Liver (tissue), 8 donors: ENCODE measurements at regions not wholly inside any gene's neighbourhood (a gene's known extent, or its start where the extent isn't known, plus 50 kb on each side); places are given as distances from the start of the nearest gene placed in this dataset.

Experiments
- DNase-seq: peaks from one replicate; pipeline ENCODE4 v3.0.0-alpha.2; 2017; ENCODE audit warnings: low spot score
- H3K27ac ChIP-seq, 2 donors: one replicate each; pipeline ENCODE4 v1.7.0; 2013; ENCODE audit warnings: inconsistent platforms in 2 of 2, low read length in 2 of 2, control low read depth in 1 of 2, low read depth in 1 of 2, mild to moderate bottlenecking in 1 of 2
- H3K27me3 ChIP-seq, 4 donors: one replicate each; pipeline versions ENCODE4 v1.6.1 to v1.7.0; 2013; ENCODE audit warnings: low read length in 3 of 4, inconsistent platforms in 1 of 4, mild to moderate bottlenecking in 1 of 4, moderate library complexity in 1 of 4; ENCODE audit not compliant: control insufficient read depth in 4 of 4, insufficient read depth in 4 of 4
- H3K36me3 ChIP-seq, 4 donors: one replicate each; pipeline versions ENCODE4 v1.6.1 to v1.7.0; 2013; ENCODE audit warnings: low read length in 3 of 4, mild to moderate bottlenecking in 3 of 4, low read depth in 1 of 4, moderate library complexity in 1 of 4; ENCODE audit not compliant: control insufficient read depth in 4 of 4, insufficient read depth in 3 of 4
- H3K4me1 ChIP-seq, 4 donors: one replicate each; pipeline versions ENCODE4 v1.6.1 to v1.7.0; 2013; ENCODE audit warnings: low read length in 3 of 4, mild to moderate bottlenecking in 3 of 4, moderate library complexity in 1 of 4; ENCODE audit not compliant: control insufficient read depth in 4 of 4, insufficient read depth in 4 of 4
- H3K4me3 ChIP-seq, 3 donors: one replicate each; pipeline versions ENCODE4 v1.6.1 to v1.7.0; 2013; ENCODE audit warnings: low read length in 3 of 3, control low read depth in 1 of 3, low read depth in 1 of 3, mild to moderate bottlenecking in 1 of 3
- H3K9ac ChIP-seq, 2 donors: one replicate each; pipeline ENCODE4 v1.7.0; 2013; ENCODE audit warnings: low read length in 2 of 2, mild to moderate bottlenecking in 2 of 2, moderate library complexity in 2 of 2, control low read depth in 1 of 2, low read depth in 1 of 2
- H3K9me3 ChIP-seq, 4 donors: one replicate each; pipeline versions ENCODE4 v1.6.1 to v1.7.0; 2013; ENCODE audit warnings: low read length in 3 of 4; ENCODE audit not compliant: control insufficient read depth in 4 of 4
- EGR1 ChIP-seq, 2 donors: IDR thresholded peaks; 2 replicates each; pipeline ENCODE4 v1.6.1; 2016 to 2018; ENCODE audit warnings: antibody characterized with exemption in 2 of 2, low read depth in 2 of 2
- FOXA1 ChIP-seq: IDR thresholded peaks from 2 replicates; pipeline ENCODE4 v1.6.1; 2016; ENCODE audit warnings: antibody characterized with exemption
- FOXA2 ChIP-seq: IDR thresholded peaks from 2 replicates; pipeline ENCODE4 v1.6.1; 2016; ENCODE audit warnings: antibody characterized with exemption
- HNF4A ChIP-seq, 2 donors: conservative IDR thresholded peaks; 2 replicates each; pipeline ENCODE4 v1.6.1; 2016; ENCODE audit warnings: antibody characterized with exemption in 2 of 2, mild to moderate bottlenecking in 2 of 2
- JUND ChIP-seq, 2 donors: IDR thresholded peaks; 2 replicates each; pipeline ENCODE4 v1.6.1; 2016; ENCODE audit warnings: antibody characterized with exemption in 2 of 2
- RAD21 ChIP-seq, 2 donors: IDR thresholded peaks; 2 replicates each; pipeline ENCODE4 v1.6.1; 2016; ENCODE audit warnings: antibody characterized with exemption in 2 of 2, mild to moderate bottlenecking in 2 of 2
- SP1 ChIP-seq: IDR thresholded peaks from 2 replicates; pipeline ENCODE4 v1.6.1; 2018; ENCODE audit warnings: antibody characterized with exemption, mild to moderate bottlenecking
- WGBS: extraction: QIAGEN DNeasy Blood & Tissue Kit; methylation state at CpG from one replicate; pipeline ENCODE4 v1.1.7; 2013; 5-methylcytosine and 5-hydroxymethylcytosine counted together
- TF ChIP-seq, protein P1 (sequence below): IDR thresholded peaks from 2 replicates; pipeline ENCODE4 v1.6.1; 2016; ENCODE audit warnings: antibody characterized with exemption
- TF ChIP-seq, protein P2 (sequence below): IDR thresholded peaks from 2 replicates; pipeline ENCODE4 v1.6.1; 2016; ENCODE audit warnings: antibody characterized with exemption
- TF ChIP-seq, protein P3 (sequence below): IDR thresholded peaks from 2 replicates; pipeline ENCODE4 v1.6.1; 2016; ENCODE audit warnings: antibody characterized with exemption
- TF ChIP-seq, protein P4 (sequence below): fragments of 150-350 bp; IDR thresholded peaks from 2 replicates; pipeline ENCODE4 v1.5.1; 2017; ENCODE audit warnings: improper control_type of control experiment, low read depth, low read length; ENCODE audit not compliant: missing input control
- donor health status: healthy.
- donor health status: healthy.
- donor health status: healthy.
- donor health status: healthy.
- donor health status: healthy.

DNA sequence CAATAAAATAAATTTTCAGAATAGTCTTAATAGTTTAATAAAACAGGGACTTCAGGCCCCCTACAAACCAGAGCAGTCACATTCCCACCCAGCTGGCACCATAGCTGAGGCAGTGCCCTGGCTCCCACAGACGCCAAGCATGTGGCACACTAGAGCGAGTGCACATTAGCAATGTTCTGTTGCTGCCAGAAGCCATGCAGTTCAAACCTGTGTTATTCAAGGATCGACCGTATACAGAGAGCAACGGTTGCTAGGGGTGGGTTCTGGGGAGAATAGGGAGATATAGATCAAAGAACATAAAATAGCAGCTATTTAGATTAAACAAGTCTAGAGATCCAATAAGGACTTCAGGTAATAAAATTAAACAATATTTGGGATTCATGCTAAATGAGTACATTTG lies 419.3 kb upstream of the KLHL1 start:
- no peak for DNase-seq
- H3K4me3 ChIP-seq: no peak overlapping the region
- WGBS: 82% methylated on average over 5 of the region's 5 CpGs

DNA sequence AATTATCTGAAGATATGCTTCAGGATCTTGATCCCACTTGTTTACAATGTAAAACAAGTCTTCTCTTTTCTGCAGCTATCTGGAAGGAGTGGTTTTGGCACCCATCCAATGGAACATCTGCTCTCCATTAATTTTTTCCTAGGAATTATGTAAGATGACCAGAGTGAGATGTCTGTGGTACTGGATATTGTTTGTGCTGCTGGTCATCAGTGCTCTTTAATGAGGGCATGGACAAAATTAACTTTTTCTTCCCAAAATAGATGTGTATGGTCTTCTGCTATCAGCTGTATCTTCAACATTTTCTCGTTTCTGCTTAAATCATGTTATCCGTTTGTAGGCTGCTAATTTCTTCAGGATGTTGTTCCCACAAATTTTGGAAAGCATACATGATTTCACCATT lies 415.4 kb upstream of the KLHL1 start:
- Histone ChIP-seq H3K4me1 (no peaks in the 10 kb centered on the region), H3K36me3 (no peaks in the 10 kb centered on the region), H3K9me3 (no peaks in the 10 kb centered on the region), H3K27me3 (no peaks in the 10 kb centered on the region), H3K27ac (no peak overlapping the region), H3K9ac (no peak overlapping the region), H3K4me3 (no peak overlapping the region)
- DNase-seq: no peak
- TF ChIP-seq, protein P1, sequence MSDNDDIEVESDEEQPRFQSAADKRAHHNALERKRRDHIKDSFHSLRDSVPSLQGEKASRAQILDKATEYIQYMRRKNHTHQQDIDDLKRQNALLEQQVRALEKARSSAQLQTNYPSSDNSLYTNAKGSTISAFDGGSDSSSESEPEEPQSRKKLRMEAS: no peak
- TF ChIP-seq FOXA1 (no peak), HNF4A (conservative IDR thresholded peaks at IDR 0.05) (no peak), EGR1 (IDR thresholded peaks at IDR 0.05; ENCODE audit: low read depth in 2 of 2) (no peak), JUND (IDR thresholded peaks at IDR 0.05) (no peak), FOXA2 (no peak), RAD21 (IDR thresholded peaks at IDR 0.05) (no peak)
- TF ChIP-seq, protein P2, sequence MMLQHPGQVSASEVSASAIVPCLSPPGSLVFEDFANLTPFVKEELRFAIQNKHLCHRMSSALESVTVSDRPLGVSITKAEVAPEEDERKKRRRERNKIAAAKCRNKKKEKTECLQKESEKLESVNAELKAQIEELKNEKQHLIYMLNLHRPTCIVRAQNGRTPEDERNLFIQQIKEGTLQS: no peak
- TF ChIP-seq, protein P3, sequence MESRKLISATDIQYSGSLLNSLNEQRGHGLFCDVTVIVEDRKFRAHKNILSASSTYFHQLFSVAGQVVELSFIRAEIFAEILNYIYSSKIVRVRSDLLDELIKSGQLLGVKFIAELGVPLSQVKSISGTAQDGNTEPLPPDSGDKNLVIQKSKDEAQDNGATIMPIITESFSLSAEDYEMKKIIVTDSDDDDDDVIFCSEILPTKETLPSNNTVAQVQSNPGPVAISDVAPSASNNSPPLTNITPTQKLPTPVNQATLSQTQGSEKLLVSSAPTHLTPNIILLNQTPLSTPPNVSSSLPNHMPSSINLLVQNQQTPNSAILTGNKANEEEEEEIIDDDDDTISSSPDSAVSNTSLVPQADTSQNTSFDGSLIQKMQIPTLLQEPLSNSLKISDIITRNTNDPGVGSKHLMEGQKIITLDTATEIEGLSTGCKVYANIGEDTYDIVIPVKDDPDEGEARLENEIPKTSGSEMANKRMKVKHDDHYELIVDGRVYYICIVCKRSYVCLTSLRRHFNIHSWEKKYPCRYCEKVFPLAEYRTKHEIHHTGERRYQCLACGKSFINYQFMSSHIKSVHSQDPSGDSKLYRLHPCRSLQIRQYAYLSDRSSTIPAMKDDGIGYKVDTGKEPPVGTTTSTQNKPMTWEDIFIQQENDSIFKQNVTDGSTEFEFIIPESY: no peak
- 71% methylated on average over 2 of the region's 2 CpGs for WGBS

More for the DNA sequence above, 419.3 kb upstream of the KLHL1 start:
- no peaks in the 10 kb centered on the region for H3K36me3 ChIP-seq
- no peaks in the 10 kb centered on the region for H3K27me3 ChIP-seq
- no peak overlapping the region for H3K9ac ChIP-seq
- no peaks in the 10 kb centered on the region for H3K9me3 ChIP-seq
- H3K4me1 ChIP-seq: peaks cover 0 to 2% (median 0%) of the 10 kb centered on the region in 4 donors
- TF ChIP-seq, protein P4, sequence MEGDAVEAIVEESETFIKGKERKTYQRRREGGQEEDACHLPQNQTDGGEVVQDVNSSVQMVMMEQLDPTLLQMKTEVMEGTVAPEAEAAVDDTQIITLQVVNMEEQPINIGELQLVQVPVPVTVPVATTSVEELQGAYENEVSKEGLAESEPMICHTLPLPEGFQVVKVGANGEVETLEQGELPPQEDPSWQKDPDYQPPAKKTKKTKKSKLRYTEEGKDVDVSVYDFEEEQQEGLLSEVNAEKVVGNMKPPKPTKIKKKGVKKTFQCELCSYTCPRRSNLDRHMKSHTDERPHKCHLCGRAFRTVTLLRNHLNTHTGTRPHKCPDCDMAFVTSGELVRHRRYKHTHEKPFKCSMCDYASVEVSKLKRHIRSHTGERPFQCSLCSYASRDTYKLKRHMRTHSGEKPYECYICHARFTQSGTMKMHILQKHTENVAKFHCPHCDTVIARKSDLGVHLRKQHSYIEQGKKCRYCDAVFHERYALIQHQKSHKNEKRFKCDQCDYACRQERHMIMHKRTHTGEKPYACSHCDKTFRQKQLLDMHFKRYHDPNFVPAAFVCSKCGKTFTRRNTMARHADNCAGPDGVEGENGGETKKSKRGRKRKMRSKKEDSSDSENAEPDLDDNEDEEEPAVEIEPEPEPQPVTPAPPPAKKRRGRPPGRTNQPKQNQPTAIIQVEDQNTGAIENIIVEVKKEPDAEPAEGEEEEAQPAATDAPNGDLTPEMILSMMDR: no peak
- TF ChIP-seq, protein P3: no peak
- no peak for TF ChIP-seq FOXA2
- TF ChIP-seq SP1: no peak
- TF ChIP-seq, protein P2: no peak
- H3K27ac ChIP-seq: no peak overlapping the region
